Spleen (tissue), 11 donors: ENCODE measurements at regions not wholly inside any gene's neighbourhood (a gene's known extent, or its start where the extent isn't known, plus 50 kb on each side); places are given as distances from the start of the nearest gene placed in this dataset.

ENCODE experiments used
- DNase-seq: peaks from one replicate; pipeline ENCODE4 v3.0.0-alpha.2; 2020
- H3K27ac ChIP-seq, 8 donors: fragments of 200-600 bp; sonication (generic) in 7 of 8; 1 replicate in 4 of 8; 2 replicates in 4 of 8; pipeline versions ENCODE4 v1.5.0 to v1.8.0; 2016 to 2021; ENCODE audit warnings: inconsistent platforms in 4 of 8, mild to moderate bottlenecking in 4 of 8, moderate library complexity in 1 of 8
- H3K27me3 ChIP-seq, 7 donors: fragments of 200-600 bp; sonication (generic) in 6 of 7; replicated peaks in 1 of 7; 1 replicate in 4 of 7; 2 replicates in 3 of 7; pipeline versions ENCODE4 v1.5.0 to v1.8.0; 2016 to 2021; ENCODE audit warnings: inconsistent platforms in 3 of 7, mild to moderate bottlenecking in 1 of 7
- H3K36me3 ChIP-seq, 6 donors: fragments of 200-600 bp; sonication (generic) in 5 of 6; 1 replicate in 4 of 6; 2 replicates in 2 of 6; pipeline versions ENCODE4 v1.5.0 to v1.8.0; 2016 to 2021; ENCODE audit warnings: inconsistent platforms in 2 of 6
- H3K4me1 ChIP-seq, 6 donors: fragments of 200-600 bp; sonication (generic) in 5 of 6; 1 replicate in 3 of 6; 2 replicates in 3 of 6; pipeline versions ENCODE4 v1.5.0 to v1.8.0; 2016 to 2021; ENCODE audit warnings: inconsistent platforms in 3 of 6
- H3K4me3 ChIP-seq, 8 donors: fragments of 200-600 bp; sonication (generic) in 7 of 8; 1 replicate in 4 of 8; 2 replicates in 4 of 8; pipeline versions ENCODE4 v1.5.0 to v1.8.0; 2016 to 2021; ENCODE audit warnings: inconsistent platforms in 4 of 8, mild to moderate bottlenecking in 4 of 8, moderate library complexity in 2 of 8
- H3K9me3 ChIP-seq, 8 donors: fragments of 200-600 bp; sonication (generic) in 7 of 8; 1 replicate in 4 of 8; 2 replicates in 4 of 8; pipeline versions ENCODE4 v1.5.0 to v1.8.0; 2016 to 2021; ENCODE audit warnings: inconsistent platforms in 4 of 8
- POLR2A ChIP-seq, 3 donors: fragments of 450-650 bp; IDR thresholded peaks; one replicate each; pipeline ENCODE4 v1.5.1; 2017; ENCODE audit warnings: antibody characterized with exemption in 3 of 3, mild to moderate bottlenecking in 1 of 3
- POLR2AphosphoS5 ChIP-seq, 3 donors: sonication (generic); formaldehyde crosslinking; IDR thresholded peaks; one replicate each; pipeline ENCODE4 v1.5.1; 2017; ENCODE audit warnings: antibody characterized with exemption in 3 of 3
- WGBS, 5 donors: extraction: QIAGEN DNeasy Blood & Tissue Kit in 3 of 5; methylation state at CpG; one replicate each; pipeline versions ENCODE4 v1.1.5 to v1.1.7; 2013 to 2018; 5-methylcytosine and 5-hydroxymethylcytosine counted together
- intact Hi-C: fragments of 100-400 bp; cut with DNase I; formaldehyde crosslinking; loops from one replicate; pipeline ENCODE4 v1.15.0; 2023; ENCODE audit warnings: low total_unique reads
- TF ChIP-seq, protein P1 (sequence below), 11 experiments: fragments of 200-600 bp in 7 of 11; fragments of 450-650 bp in 4 of 11; sonication (generic) in 4 of 11; IDR thresholded peaks in 8 of 11; conservative IDR thresholded peaks in 3 of 11; 1 replicate in 7 of 11; 2 replicates in 4 of 11; pipeline versions ENCODE4 v1.4.0 to v1.8.0; 2016 to 2021; ENCODE audit warnings: antibody characterized with exemption in 11 of 11, inconsistent platforms in 4 of 11, mild to moderate bottlenecking in 1 of 11
- donor health status: healthy with polysubstance abuse.
- donor health status: DM: no; HTN: no; CAD: no; lungs with moderate emphysema.
- donor health status: DM: no; HTN: no; CAD: no.
- donor health status: Bipolar disorder and iron deficiency.
- donor health status: healthy.
- donor health status: DM: no; HTN: no; CAD: no.
- donor health status: DM: yes; HTN: yes; CAD: no.

DNA sequence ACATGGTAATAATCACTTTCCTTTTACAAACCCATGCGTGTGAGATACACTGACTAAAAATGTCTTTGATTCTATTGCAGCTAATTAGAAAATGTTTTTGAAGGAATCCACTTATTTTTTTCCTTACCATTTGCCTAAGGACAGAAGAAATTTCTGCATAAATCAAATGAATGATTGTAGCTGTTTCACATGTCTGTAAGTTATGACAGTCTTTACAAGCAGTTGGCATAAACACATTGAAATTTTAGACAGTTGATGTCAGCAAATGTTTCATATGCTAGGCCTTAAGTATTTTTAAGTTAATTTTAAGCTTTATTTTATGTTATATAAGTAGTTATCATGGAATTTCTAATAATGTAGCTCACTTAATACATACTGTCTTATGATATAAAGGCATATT lies 598.4 kb upstream of the SLITRK6 start:
- TF ChIP-seq POLR2A (IDR thresholded peaks at IDR 0.05) = no peak
- TF ChIP-seq, protein P1, sequence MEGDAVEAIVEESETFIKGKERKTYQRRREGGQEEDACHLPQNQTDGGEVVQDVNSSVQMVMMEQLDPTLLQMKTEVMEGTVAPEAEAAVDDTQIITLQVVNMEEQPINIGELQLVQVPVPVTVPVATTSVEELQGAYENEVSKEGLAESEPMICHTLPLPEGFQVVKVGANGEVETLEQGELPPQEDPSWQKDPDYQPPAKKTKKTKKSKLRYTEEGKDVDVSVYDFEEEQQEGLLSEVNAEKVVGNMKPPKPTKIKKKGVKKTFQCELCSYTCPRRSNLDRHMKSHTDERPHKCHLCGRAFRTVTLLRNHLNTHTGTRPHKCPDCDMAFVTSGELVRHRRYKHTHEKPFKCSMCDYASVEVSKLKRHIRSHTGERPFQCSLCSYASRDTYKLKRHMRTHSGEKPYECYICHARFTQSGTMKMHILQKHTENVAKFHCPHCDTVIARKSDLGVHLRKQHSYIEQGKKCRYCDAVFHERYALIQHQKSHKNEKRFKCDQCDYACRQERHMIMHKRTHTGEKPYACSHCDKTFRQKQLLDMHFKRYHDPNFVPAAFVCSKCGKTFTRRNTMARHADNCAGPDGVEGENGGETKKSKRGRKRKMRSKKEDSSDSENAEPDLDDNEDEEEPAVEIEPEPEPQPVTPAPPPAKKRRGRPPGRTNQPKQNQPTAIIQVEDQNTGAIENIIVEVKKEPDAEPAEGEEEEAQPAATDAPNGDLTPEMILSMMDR (IDR thresholded peaks at IDR 0.05 in 8 of 11, conservative IDR thresholded peaks at IDR 0.05 in 3 of 11) = no peak
- no peak for TF ChIP-seq POLR2AphosphoS5 (IDR thresholded peaks at IDR 0.05)
- peaks cover 0 to 3% (median 0%) of the 10 kb centered on the region in 8 donors for H3K9me3 ChIP-seq
- H3K4me3 ChIP-seq = no peak overlapping the region
- H3K27ac ChIP-seq = no peak overlapping the region
- H3K36me3 ChIP-seq = no peaks in the 10 kb centered on the region
- H3K4me1 ChIP-seq = no peaks in the 10 kb centered on the region
- H3K27me3 ChIP-seq = no peaks in the 10 kb centered on the region
- intact Hi-C loops = no loop called here
- WGBS, 5 donors = 85 to 93% (median 89%) methylated on average over 1 of the region's 1 CpG
- no peak for DNase-seq

DNA sequence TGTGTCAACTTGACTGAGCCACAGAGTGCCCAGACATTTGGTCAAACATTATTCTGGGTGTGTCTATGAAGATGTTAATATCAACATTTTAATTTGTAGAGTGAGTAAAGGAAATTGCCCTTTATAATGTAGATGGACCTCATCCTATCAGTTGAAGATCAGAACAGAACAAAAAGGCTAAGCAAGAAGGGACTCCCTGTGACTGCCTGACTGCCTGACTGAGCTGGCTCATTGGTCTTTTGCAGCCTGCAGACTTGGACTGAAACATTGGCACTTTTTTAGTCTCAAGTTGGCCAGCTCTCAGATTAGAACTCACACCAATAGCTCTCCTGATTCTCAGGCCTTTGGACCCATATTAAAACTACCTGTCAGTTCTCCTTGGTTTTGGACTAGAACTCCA lies 600.4 kb upstream of the SLITRK6 start:
- Histone ChIP-seq H3K4me3 (no peak overlapping the region), H3K36me3 (no peaks in the 10 kb centered on the region), H3K9me3 (peaks cover 0 to 5% (median 0%) of the 10 kb centered on the region in 8 donors), H3K27ac (no peak overlapping the region), H3K4me1 (no peaks in the 10 kb centered on the region), H3K27me3 (no peaks in the 10 kb centered on the region)
- no peak for TF ChIP-seq POLR2A (IDR thresholded peaks at IDR 0.05)
- intact Hi-C loops = no loop called here
- no peak for DNase-seq

DNA sequence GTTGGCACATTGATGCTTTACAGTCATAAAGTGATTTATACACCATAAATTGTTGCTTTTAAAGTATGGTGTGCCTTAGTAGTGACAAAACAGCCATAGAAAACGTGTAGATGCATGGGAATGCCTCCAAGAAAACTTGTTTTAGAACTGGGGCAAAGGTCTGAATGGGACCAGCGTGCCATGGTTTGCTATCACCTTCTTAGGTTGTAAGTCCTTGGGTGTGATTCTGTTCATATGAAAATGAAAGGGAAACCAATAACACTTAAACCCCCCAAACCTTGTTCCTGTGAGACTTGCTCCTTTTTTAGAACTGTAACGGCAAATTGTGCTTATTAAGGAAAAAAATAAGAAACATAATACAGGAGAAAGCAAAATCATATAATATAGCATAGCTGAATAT lies 603.3 kb upstream of the SLITRK6 start:
- no peak for DNase-seq
- no peak overlapping the region for H3K4me3 ChIP-seq
- H3K27me3 ChIP-seq = no peaks in the 10 kb centered on the region
- H3K4me1 ChIP-seq = no peaks in the 10 kb centered on the region
- intact Hi-C loops = no loop called here
- WGBS, 5 donors = 40 to 56% (median 50%) methylated on average over 3 of the region's 3 CpGs
- peaks cover 0 to 5% (median 0%) of the 10 kb centered on the region in 8 donors for H3K9me3 ChIP-seq
- H3K36me3 ChIP-seq = no peaks in the 10 kb centered on the region
- no peak for TF ChIP-seq POLR2A (IDR thresholded peaks at IDR 0.05)
- TF ChIP-seq POLR2AphosphoS5 (IDR thresholded peaks at IDR 0.05) = no peak
- TF ChIP-seq, protein P1 (IDR thresholded peaks at IDR 0.05 in 8 of 11, conservative IDR thresholded peaks at IDR 0.05 in 3 of 11) = no peak
- no peak overlapping the region for H3K27ac ChIP-seq

DNA sequence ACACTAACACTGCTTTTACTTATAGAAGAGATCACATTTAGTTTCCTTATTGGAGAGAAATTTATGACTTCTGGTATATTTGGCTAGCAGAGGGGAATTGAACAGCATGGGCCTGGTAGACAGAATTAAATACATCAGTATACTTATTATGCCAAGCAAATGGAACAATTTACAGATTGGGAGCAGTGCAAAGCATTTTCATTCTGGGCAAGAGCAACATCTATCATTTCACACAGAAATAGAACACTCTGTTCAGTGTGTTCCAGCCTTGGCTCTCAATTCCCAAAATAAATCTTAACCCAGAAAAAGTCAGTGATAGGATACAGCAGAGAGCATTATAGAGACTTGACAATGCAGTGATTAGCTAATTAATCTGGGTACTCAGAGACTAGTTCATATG lies 604.0 kb upstream of the SLITRK6 start:
- no peaks in the 10 kb centered on the region for H3K4me1 ChIP-seq
- TF ChIP-seq POLR2A (IDR thresholded peaks at IDR 0.05) (no peak), POLR2AphosphoS5 (IDR thresholded peaks at IDR 0.05) (no peak)
- TF ChIP-seq, protein P1 (IDR thresholded peaks at IDR 0.05 in 8 of 11, conservative IDR thresholded peaks at IDR 0.05 in 3 of 11) = no peak
- H3K36me3 ChIP-seq = no peaks in the 10 kb centered on the region
- no peak overlapping the region for H3K4me3 ChIP-seq
- intact Hi-C loops = no loop called here
- H3K27me3 ChIP-seq = no peaks in the 10 kb centered on the region
- no peak overlapping the region for H3K27ac ChIP-seq
- H3K9me3 ChIP-seq = peaks cover 0 to 5% (median 0%) of the 10 kb centered on the region in 8 donors
- no peak for DNase-seq
